ENCODE measurements at regions not wholly inside any gene's neighbourhood (a gene's known extent, or its start where the extent isn't known, plus 50 kb on each side); places are given as distances from the start of the nearest gene placed in this dataset.

DNA sequence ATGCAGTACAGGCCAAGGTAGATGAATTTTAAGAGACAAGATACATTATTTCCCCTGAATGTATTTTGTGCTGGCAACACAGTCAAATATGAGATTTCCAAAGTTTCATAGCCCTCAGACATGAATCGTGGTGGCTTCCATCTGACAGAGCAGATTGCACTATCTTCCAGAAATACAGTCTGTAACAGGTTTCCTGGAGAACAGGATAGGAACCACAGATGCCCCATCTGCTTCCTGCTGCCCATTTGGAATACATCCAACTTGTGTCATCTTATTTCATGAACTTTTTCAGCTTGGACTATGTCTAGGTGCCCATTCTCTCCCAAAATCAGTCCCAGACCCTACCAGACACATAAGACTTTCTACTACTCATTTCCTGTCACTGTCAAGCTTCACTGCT lies 426.0 kb downstream of the KIF16B start:
- TF ChIP-seq, protein P1, sequence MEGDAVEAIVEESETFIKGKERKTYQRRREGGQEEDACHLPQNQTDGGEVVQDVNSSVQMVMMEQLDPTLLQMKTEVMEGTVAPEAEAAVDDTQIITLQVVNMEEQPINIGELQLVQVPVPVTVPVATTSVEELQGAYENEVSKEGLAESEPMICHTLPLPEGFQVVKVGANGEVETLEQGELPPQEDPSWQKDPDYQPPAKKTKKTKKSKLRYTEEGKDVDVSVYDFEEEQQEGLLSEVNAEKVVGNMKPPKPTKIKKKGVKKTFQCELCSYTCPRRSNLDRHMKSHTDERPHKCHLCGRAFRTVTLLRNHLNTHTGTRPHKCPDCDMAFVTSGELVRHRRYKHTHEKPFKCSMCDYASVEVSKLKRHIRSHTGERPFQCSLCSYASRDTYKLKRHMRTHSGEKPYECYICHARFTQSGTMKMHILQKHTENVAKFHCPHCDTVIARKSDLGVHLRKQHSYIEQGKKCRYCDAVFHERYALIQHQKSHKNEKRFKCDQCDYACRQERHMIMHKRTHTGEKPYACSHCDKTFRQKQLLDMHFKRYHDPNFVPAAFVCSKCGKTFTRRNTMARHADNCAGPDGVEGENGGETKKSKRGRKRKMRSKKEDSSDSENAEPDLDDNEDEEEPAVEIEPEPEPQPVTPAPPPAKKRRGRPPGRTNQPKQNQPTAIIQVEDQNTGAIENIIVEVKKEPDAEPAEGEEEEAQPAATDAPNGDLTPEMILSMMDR (IDR thresholded peaks at IDR 0.05; ENCODE audit: low read depth, low read length) = no peak
- TF ChIP-seq EZH2phosphoT487 (IDR thresholded peaks at IDR 0.05; ENCODE audit: low read depth) = no peak

All from OCI-LY3 (cell line).